Mucosa of stomach (tissue), 1 donor: ENCODE measurements at regions not wholly inside any gene's neighbourhood (a gene's known extent, or its start where the extent isn't known, plus 50 kb on each side); places are given as distances from the start of the nearest gene placed in this dataset.

Source experiments
- H3K27me3 ChIP-seq: one replicate; pipeline ENCODE4 v1.7.0; 2013; ENCODE audit warnings: mild to moderate bottlenecking, low read length; ENCODE audit not compliant: control insufficient read depth, insufficient read depth
- H3K36me3 ChIP-seq: one replicate; pipeline ENCODE4 v1.7.0; 2013; ENCODE audit warnings: low read length; ENCODE audit not compliant: control insufficient read depth, insufficient read depth
- H3K4me1 ChIP-seq: one replicate; pipeline ENCODE4 v1.7.0; 2013; ENCODE audit warnings: mild to moderate bottlenecking, low read length; ENCODE audit not compliant: control insufficient read depth, insufficient read depth
- H3K4me3 ChIP-seq: one replicate; pipeline ENCODE4 v1.7.0; 2013; ENCODE audit warnings: low read length
- H3K9ac ChIP-seq: one replicate; pipeline ENCODE4 v1.7.0; 2013; ENCODE audit warnings: mild to moderate bottlenecking, low read length, moderate library complexity
- H3K9me3 ChIP-seq: one replicate; pipeline ENCODE4 v1.7.0; 2013; ENCODE audit warnings: mild to moderate bottlenecking, low read length, moderate library complexity; ENCODE audit not compliant: control insufficient read depth
- donor health status: Pancreatic carcinoma.

DNA sequence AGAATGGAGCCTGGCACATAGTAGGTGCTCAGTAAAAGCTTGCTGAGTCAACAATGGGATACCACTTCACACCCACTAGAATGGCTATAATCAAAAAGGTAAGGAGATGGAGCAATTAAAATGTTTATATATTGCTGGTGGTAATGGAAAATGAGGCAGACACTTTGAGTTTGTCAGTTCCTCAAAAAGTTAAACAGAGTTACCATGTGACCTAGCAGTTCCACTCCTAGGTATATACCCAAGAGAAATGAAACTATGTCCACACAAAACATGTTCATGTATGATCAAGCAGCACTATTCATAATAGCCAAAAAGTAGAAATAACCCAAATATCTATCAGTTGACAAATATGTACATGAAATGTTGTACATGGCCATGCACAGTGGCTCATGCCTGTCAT is 74.8 kb upstream of the ECE1 start:
- no peaks in the 10 kb centered on the region for H3K36me3 ChIP-seq
- no peaks in the 10 kb centered on the region for H3K4me1 ChIP-seq
- H3K4me3 ChIP-seq: no peak overlapping the region
- H3K27me3 ChIP-seq: no peaks in the 10 kb centered on the region
- no peak overlapping the region for H3K9ac ChIP-seq
- no peaks in the 10 kb centered on the region for H3K9me3 ChIP-seq

- no peaks in the 10 kb centered on the region for H3K4me1 ChIP-seq
- no peaks in the 10 kb centered on the region for H3K36me3 ChIP-seq
- no peak overlapping the region for H3K9ac ChIP-seq
- H3K27me3 ChIP-seq: no peaks in the 10 kb centered on the region
- H3K9me3 ChIP-seq: no peaks in the 10 kb centered on the region
- H3K4me3 ChIP-seq: no peak overlapping the region
Measured at GRCh38 chr1:21362096-21362495, 71.8 kb upstream of the ECE1 start.

GRCh38 chr1:21361506-21361905 is 71.2 kb upstream of the ECE1 start:
- Histone ChIP-seq H3K4me1 (no peaks in the 10 kb centered on the region), H3K4me3 (no peak overlapping the region), H3K9me3 (no peaks in the 10 kb centered on the region), H3K36me3 (no peaks in the 10 kb centered on the region), H3K9ac (no peak overlapping the region), H3K27me3 (no peaks in the 10 kb centered on the region)

- Histone ChIP-seq H3K9me3 (no peaks in the 10 kb centered on the region), H3K4me3 (no peak overlapping the region), H3K9ac (no peak overlapping the region), H3K4me1 (peaks cover 5% of the 10 kb centered on the region), H3K27me3 (no peaks in the 10 kb centered on the region), H3K36me3 (no peaks in the 10 kb centered on the region)
Measured at GRCh38 chr1:21357161-21357560, 66.9 kb upstream of the ECE1 start.

DNA sequence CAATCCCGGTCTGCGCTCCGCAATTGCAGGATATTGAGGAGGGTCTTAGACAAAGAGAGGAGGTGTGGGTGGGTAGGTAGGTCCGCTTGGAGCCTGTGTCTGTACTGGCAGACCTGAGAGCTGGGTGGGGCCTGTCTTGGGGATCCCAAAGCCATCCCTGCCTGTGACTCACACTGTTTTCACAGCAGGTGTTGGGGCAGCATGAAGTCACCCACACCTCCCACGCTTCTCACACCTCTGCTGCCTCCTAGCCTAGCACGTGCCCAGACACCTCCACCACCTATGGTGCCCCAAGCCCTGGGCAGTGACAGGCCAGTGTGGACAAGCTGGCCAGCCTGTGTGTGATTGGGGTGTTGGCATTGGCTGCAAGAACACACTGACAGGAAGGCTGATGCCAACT is 65.7 kb upstream of the ECE1 start:
- Histone ChIP-seq H3K9me3 (no peaks in the 10 kb centered on the region), H3K27me3 (no peaks in the 10 kb centered on the region), H3K36me3 (no peaks in the 10 kb centered on the region), H3K4me1 (peaks cover 5% of the 10 kb centered on the region), H3K4me3 (no peak overlapping the region), H3K9ac (no peak overlapping the region)

DNA sequence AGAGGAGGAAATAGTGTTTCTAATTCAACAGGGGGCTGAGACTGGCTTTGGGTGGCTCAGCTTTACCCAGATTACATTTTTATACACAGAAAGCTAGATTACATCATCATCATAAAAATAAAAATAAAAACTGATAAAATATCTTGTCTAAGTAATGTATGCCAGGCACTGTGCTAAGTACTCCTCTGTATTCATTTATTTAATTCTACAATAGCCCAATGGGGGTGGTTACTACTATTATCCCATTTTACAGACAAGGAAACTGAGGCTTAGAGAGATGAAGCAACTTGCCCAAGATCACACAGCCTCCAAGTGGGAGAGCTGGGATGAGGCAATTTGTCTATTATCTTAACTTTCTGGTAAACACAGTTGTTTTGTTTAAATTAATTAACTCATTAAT is 62.3 kb upstream of the ECE1 start:
- Histone ChIP-seq H3K9me3 (no peaks in the 10 kb centered on the region), H3K27me3 (no peaks in the 10 kb centered on the region), H3K9ac (no peak overlapping the region), H3K36me3 (no peaks in the 10 kb centered on the region), H3K4me1 (peaks cover 5% of the 10 kb centered on the region), H3K4me3 (no peak overlapping the region)

DNA sequence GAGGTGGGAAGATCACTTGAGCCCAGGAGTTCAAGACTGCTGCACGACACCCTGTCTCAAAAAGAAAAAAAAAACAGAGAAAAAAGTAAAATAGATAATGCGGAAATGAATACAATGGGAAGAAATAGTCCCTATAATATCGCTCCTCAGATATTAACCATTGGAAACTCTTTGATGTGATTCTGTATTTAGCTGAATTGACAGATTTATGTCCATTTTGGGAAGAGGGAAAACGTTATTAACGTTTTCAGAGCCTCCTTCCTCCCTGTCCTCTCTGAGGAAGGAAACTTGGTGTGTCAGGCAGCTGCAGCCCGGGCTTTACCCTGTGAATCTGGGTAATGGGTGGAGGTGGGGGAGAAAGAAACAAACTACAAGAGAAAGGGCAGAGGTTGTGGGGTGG is 61.6 kb upstream of the ECE1 start:
- H3K4me3 ChIP-seq: no peak overlapping the region
- H3K36me3 ChIP-seq: no peaks in the 10 kb centered on the region
- H3K4me1 ChIP-seq: peaks cover 5% of the 10 kb centered on the region
- no peak overlapping the region for H3K9ac ChIP-seq
- no peaks in the 10 kb centered on the region for H3K9me3 ChIP-seq
- H3K27me3 ChIP-seq: no peaks in the 10 kb centered on the region

DNA sequence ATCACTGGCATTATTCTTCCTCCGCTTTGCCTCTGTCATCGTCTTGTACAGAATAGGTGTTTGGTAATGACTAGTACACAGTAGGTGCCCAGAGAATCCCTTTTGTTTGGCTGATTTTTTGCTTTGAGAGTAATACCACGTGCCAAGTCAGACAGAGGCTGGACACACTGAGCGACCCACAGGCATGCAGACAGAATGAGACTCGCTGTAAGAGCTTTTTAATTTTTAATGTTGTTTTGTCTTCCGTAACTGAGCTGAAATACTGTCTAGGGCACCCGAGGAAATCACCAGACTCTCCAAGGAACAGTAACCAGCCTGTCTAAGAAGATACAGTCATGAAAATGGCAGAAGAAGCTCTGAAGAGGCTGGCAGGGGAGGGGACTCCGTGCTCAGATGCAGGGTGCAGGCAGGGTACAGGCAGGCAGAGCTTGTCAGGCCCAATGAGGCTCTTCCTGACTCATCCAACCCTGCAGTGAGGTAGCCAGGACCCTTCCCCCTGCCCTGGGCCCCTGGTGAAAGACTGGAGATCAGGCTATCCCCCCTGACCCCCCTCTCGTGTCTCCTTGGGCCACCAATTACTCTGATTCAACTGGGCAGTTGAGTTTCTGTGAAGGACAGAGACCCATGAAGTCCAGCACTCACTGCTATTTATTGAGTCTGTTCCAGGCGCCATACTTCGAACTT is 60.1 kb upstream of the ECE1 start:
- no peak overlapping the region for H3K4me3 ChIP-seq
- no peaks in the 10 kb centered on the region for H3K9me3 ChIP-seq
- no peaks in the 10 kb centered on the region for H3K27me3 ChIP-seq
- H3K9ac ChIP-seq: no peak overlapping the region
- no peaks in the 10 kb centered on the region for H3K36me3 ChIP-seq
- H3K4me1 ChIP-seq: peaks cover 8% of the 10 kb centered on the region

DNA sequence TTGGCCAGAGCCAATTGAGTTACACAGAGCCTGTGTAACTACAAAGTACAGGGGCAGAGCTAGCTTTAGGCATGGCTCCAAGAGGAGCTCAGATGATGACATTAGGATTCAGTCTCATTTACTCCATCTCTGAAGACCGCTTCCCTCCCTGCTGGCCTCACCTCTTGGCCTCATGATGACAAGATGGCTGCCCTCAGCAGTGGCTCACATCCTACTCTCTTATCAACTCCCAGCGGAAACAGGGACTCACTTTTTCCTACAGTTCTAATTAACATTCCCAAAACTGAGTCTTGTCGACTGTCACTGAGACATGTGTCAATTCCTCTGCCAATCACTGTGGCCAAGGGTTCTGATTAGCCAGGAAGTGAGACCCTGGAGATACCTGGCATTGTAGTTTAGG is 59.4 kb upstream of the ECE1 start:
- no peaks in the 10 kb centered on the region for H3K27me3 ChIP-seq
- H3K4me3 ChIP-seq: no peak overlapping the region
- no peak overlapping the region for H3K9ac ChIP-seq
- no peaks in the 10 kb centered on the region for H3K9me3 ChIP-seq
- no peaks in the 10 kb centered on the region for H3K36me3 ChIP-seq
- peaks cover 8% of the 10 kb centered on the region for H3K4me1 ChIP-seq

GRCh38 chr1:21347072-21347581 is 56.9 kb upstream of the ECE1 start:
- Histone ChIP-seq H3K36me3 (no peaks in the 10 kb centered on the region), H3K27me3 (no peaks in the 10 kb centered on the region), H3K9ac (no peak overlapping the region), H3K4me1 (peaks cover 32% of the 10 kb centered on the region), H3K4me3 (no peak overlapping the region), H3K9me3 (no peaks in the 10 kb centered on the region)

- Histone ChIP-seq H3K4me1 (peaks cover 37% of the 10 kb centered on the region), H3K27me3 (no peaks in the 10 kb centered on the region), H3K9ac (peak overlapping the region; percentile 52), H3K4me3 (peak overlapping the region; percentile 75), H3K36me3 (no peaks in the 10 kb centered on the region), H3K9me3 (no peaks in the 10 kb centered on the region)
Measured at GRCh38 chr1:21346365-21347071, 56.3 kb upstream of the ECE1 start.

DNA sequence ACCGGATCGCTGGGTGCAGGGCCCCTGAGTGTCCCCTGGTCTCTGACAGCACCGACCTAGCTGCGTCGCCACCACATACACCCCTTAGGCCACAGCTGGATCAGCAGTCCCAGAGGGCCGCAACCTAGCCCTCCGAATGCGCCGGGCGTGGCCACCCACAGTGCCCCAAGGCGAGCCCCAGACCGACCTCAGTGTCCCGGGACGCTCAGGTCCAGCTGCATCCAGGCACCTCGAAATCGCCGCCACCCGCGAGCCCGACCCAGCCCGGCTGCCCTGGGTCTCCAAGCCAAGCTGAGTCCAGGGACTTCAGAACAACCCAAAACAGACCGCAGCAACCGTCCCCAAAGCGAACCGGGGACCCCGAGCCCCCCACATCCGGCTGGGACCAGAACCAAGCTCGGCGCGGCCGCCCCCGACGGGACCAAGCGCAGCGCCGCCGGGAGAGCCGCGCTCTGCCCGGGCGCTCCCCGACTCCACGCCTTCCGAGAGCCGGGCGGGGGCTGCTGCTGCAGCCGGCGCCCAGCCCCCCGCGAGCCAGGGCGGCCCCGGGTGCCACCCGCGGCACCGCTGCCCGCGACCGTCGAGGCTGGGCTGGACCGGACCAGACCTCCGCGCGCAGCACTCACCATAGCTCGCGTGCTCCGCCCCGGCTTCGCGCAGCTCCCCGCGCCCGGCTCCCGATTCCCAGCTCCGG is 54.6 kb upstream of the ECE1 start:
- Histone ChIP-seq H3K9ac (peak overlapping the region; percentile 76), H3K27me3 (no peaks in the 10 kb centered on the region), H3K36me3 (no peaks in the 10 kb centered on the region), H3K4me1 (peaks cover 52% of the 10 kb centered on the region), H3K9me3 (no peaks in the 10 kb centered on the region), H3K4me3 (peak overlapping the region; percentile 71)
